Stomach (tissue), 4 donors: ENCODE measurements at regions not wholly inside any gene's neighbourhood (a gene's known extent, or its start where the extent isn't known, plus 50 kb on each side); places are given as distances from the start of the nearest gene placed in this dataset.

Source experiments
- CTCF ChIP-seq, 7 experiments: fragments of 450-650 bp in 4 of 7; fragments of 200-600 bp in 3 of 7; sonication (generic) in 3 of 7; IDR thresholded peaks; one replicate each; pipeline ENCODE4 v1.5.1; 2016 to 2019; ENCODE audit warnings: antibody characterized with exemption in 7 of 7, control low read depth in 2 of 7, mild to moderate bottlenecking in 1 of 7
- EP300 ChIP-seq: sonication (generic); formaldehyde crosslinking; IDR thresholded peaks from one replicate; pipeline ENCODE4 v1.6.1; 2017; ENCODE audit warnings: antibody characterized with exemption
- POLR2A ChIP-seq, 4 donors: fragments of 450-650 bp; IDR thresholded peaks; one replicate each; pipeline ENCODE4 v1.6.1; 2016; ENCODE audit warnings: antibody characterized with exemption in 4 of 4, control low read depth in 2 of 4, mild to moderate bottlenecking in 1 of 4, moderate library complexity in 1 of 4
- POLR2AphosphoS5 ChIP-seq, 3 donors: sonication (generic); formaldehyde crosslinking; IDR thresholded peaks; one replicate each; pipeline ENCODE4 v1.6.1; 2016; ENCODE audit warnings: antibody characterized with exemption in 3 of 3

- TF ChIP-seq CTCF (IDR thresholded peaks at IDR 0.05) (no peak), POLR2A (IDR thresholded peaks at IDR 0.05) (no peak), EP300 (no peak), POLR2AphosphoS5 (IDR thresholded peaks at IDR 0.05) (no peak)
Observed at GRCh38 chr3:135871311-135871710, 94.2 kb upstream of the PPP2R3A start.
